Bronchial epithelial cell (primary cell): ENCODE measurements at regions not wholly inside any gene's neighbourhood (a gene's known extent, or its start where the extent isn't known, plus 50 kb on each side); places are given as distances from the start of the nearest gene placed in this dataset.

Experiments used
- DNase-seq: peaks from one replicate; pipeline ENCODE4 v3.0.0-alpha.2; 2010; ENCODE audit warnings: low read depth
- FAIRE-seq: peaks from 2 replicates; lab custom pipeline; 2011; peaks lifted over from hg19 to GRCh38; lab: Jason Lieb, UNC
- H3K27me3 ChIP-seq: 2 replicates; pipeline ENCODE4 v1.5.1; 2011; ENCODE audit warnings: low read length; ENCODE audit not compliant: control insufficient read depth, insufficient read depth
- H3K36me3 ChIP-seq: 2 replicates; pipeline ENCODE4 v1.5.1; 2011; ENCODE audit warnings: low read length; ENCODE audit not compliant: control insufficient read depth, insufficient read depth
- H3K4me3 ChIP-seq: 2 replicates; pipeline ENCODE4 v1.5.1; 2011; ENCODE audit warnings: mild to moderate bottlenecking, low read depth, low read length, control low read depth
- CTCF ChIP-seq: IDR thresholded peaks from 2 replicates; pipeline ENCODE4 v1.5.1; 2011; ENCODE audit warnings: mild to moderate bottlenecking, moderate library complexity, low read length, control low read depth, inconsistent platforms; ENCODE audit not compliant: insufficient read depth, severe bottlenecking

- FAIRE-seq: no peak
- H3K36me3 ChIP-seq: no peaks in the 10 kb centered on the region
- H3K27me3 ChIP-seq: no peaks in the 10 kb centered on the region
- TF ChIP-seq CTCF: no peak
- no peak overlapping the region for H3K4me3 ChIP-seq
- no peak for DNase-seq
These were observed 834.0 kb downstream of the USP25 start for GRCh38 chr21:16563795-16564194.

- no peak for TF ChIP-seq CTCF
- no peaks in the 10 kb centered on the region for H3K36me3 ChIP-seq
- FAIRE-seq (no peak), DNase-seq (no peak)
- no peaks in the 10 kb centered on the region for H3K27me3 ChIP-seq
- no peak overlapping the region for H3K4me3 ChIP-seq
These were observed 838.5 kb downstream of the USP25 start for GRCh38 chr21:16568244-16568643.

- Histone ChIP-seq H3K27me3 (no peaks in the 10 kb centered on the region), H3K36me3 (no peaks in the 10 kb centered on the region), H3K4me3 (no peak overlapping the region)
- DNase-seq (no peak), FAIRE-seq (no peak)
- TF ChIP-seq CTCF: no peak
These were observed 838.9 kb downstream of the USP25 start for GRCh38 chr21:16568661-16569060.

GRCh38 chr21:16569679-16570078 is 839.9 kb downstream of the USP25 start:
- H3K27me3 ChIP-seq: no peaks in the 10 kb centered on the region
- no peak overlapping the region for H3K4me3 ChIP-seq
- no peak for DNase-seq
- no peaks in the 10 kb centered on the region for H3K36me3 ChIP-seq
- no peak for FAIRE-seq
- TF ChIP-seq CTCF: no peak

- TF ChIP-seq CTCF: no peak
- DNase-seq (no peak), FAIRE-seq (no peak)
- Histone ChIP-seq H3K4me3 (no peak overlapping the region), H3K36me3 (no peaks in the 10 kb centered on the region), H3K27me3 (no peaks in the 10 kb centered on the region)
These were observed 840.4 kb downstream of the USP25 start for GRCh38 chr21:16570171-16570570.

GRCh38 chr21:16570856-16571255 is 841.1 kb downstream of the USP25 start:
- TF ChIP-seq CTCF: no peak
- Histone ChIP-seq H3K27me3 (no peaks in the 10 kb centered on the region), H3K36me3 (no peaks in the 10 kb centered on the region), H3K4me3 (no peak overlapping the region)
- FAIRE-seq: no peak
- no peak for DNase-seq
